Stimulated activated naive B cell treated with anti-CD40 and anti-IgM and Interleukin-4, amounts not matched to agents 10 μg/mL and 1 μg/mL and 100 μg/mL, for 72 hours (primary cell): ENCODE measurements at regions not wholly inside any gene's neighbourhood (a gene's known extent, or its start where the extent isn't known, plus 50 kb on each side); places are given as distances from the start of the nearest gene placed in this dataset.

Source experiments
- ATAC-seq, 2 donors: fragments of 150-1000 bp; cut with Tn5 transposase; replicated peaks; 2 replicates each; pipeline ENCODE4 v1.10.0; 2021; ENCODE audit warnings: moderate library complexity in 1 of 2
- DNase-seq: peaks from one replicate; pipeline ENCODE4 v3.0.0; 2021
- H3K27ac Mint-ChIP-seq: one replicate; pipeline ENCODE4 v1.8.0; 2022; ENCODE audit warnings: mild to moderate bottlenecking, mixed read lengths
- H3K27me3 Mint-ChIP-seq, 2 donors: one replicate each; pipeline ENCODE4 v1.8.0; 2022; ENCODE audit warnings: mixed read lengths in 2 of 2
- H3K36me3 Mint-ChIP-seq, 2 donors: one replicate each; pipeline ENCODE4 v1.8.0; 2022; ENCODE audit warnings: mixed read lengths in 2 of 2, mild to moderate bottlenecking in 1 of 2
- H3K4me1 Mint-ChIP-seq, 2 donors: one replicate each; pipeline ENCODE4 v1.8.0; 2022; ENCODE audit warnings: mixed read lengths in 2 of 2, mild to moderate bottlenecking in 1 of 2
- H3K4me3 Mint-ChIP-seq, 2 donors: one replicate each; pipeline ENCODE4 v1.8.0; 2022; ENCODE audit warnings: mild to moderate bottlenecking in 2 of 2, mixed read lengths in 2 of 2, moderate library complexity in 1 of 2
- H3K9me3 Mint-ChIP-seq, 2 donors: one replicate each; pipeline ENCODE4 v1.8.0; 2022; ENCODE audit warnings: mixed read lengths in 2 of 2, mild to moderate bottlenecking in 1 of 2

DNA sequence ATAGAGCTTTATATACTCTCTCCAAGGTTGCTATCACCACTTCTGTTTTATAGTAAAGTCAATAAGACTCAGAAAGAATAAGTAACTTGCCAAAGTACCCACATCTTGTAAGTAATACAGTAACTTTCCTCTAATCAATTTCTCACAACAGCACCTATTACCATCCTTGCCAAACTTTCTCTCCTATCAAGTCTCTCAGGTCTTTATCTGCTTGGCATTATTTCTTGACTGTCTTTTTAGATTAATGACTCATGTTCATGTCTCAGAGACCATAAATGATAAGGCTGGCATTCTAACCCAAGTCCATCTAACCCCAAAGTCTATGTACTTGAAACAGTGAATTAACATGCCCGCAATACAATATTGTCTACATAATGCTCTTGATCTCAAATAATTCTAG lies 618.0 kb upstream of the ZEB2 start:
- no peaks in the 10 kb centered on the region for H3K9me3 Mint-ChIP-seq
- no peak overlapping the region for H3K27ac Mint-ChIP-seq
- no peaks in the 10 kb centered on the region for H3K27me3 Mint-ChIP-seq
- ATAC-seq (no peak), DNase-seq (no peak)
- H3K4me1 Mint-ChIP-seq, result no peaks in the 10 kb centered on the region
- H3K36me3 Mint-ChIP-seq, result no peaks in the 10 kb centered on the region
- H3K4me3 Mint-ChIP-seq, result no peak overlapping the region

- no peak for DNase-seq
- Mint-ChIP-seq H3K27ac (no peak overlapping the region), H3K9me3 (no peaks in the 10 kb centered on the region), H3K36me3 (no peaks in the 10 kb centered on the region), H3K4me1 (no peaks in the 10 kb centered on the region), H3K27me3 (no peaks in the 10 kb centered on the region), H3K4me3 (no peak overlapping the region)
- no peak for ATAC-seq
These were observed 617.3 kb upstream of the ZEB2 start for GRCh38 chr2:145137211-145137610.

- H3K9me3 Mint-ChIP-seq, result no peaks in the 10 kb centered on the region
- H3K36me3 Mint-ChIP-seq, result no peaks in the 10 kb centered on the region
- ATAC-seq (no peak), DNase-seq (no peak)
- no peaks in the 10 kb centered on the region for H3K4me1 Mint-ChIP-seq
- H3K27ac Mint-ChIP-seq, result no peak overlapping the region
- no peaks in the 10 kb centered on the region for H3K27me3 Mint-ChIP-seq
- no peak overlapping the region for H3K4me3 Mint-ChIP-seq
These were observed 616.8 kb upstream of the ZEB2 start for GRCh38 chr2:145136702-145137101.

DNA sequence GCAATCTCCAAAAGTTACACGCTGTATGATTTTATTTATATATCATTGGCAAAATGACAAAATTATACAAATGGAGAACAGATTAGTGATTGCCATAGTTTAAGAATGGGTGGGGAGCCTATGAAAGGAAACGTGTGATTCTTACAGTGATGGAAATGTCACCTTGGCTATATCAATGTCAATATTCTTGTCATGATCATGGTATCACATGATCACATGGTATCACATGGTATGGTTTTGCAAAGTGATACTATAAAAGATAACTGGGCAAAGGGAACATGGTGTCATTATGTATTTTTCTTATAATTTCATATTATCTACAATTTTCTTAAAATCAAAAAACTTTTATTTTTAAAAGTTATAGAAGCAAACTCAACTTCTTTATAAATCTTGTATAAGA lies 606.2 kb upstream of the ZEB2 start:
- H3K36me3 Mint-ChIP-seq, result peaks cover 0 to 1% of the 10 kb centered on the region in 2 donors
- no peaks in the 10 kb centered on the region for H3K4me1 Mint-ChIP-seq
- no peak overlapping the region for H3K4me3 Mint-ChIP-seq
- ATAC-seq (no peak), DNase-seq (no peak)
- H3K9me3 Mint-ChIP-seq, result no peaks in the 10 kb centered on the region
- no peaks in the 10 kb centered on the region for H3K27me3 Mint-ChIP-seq
- H3K27ac Mint-ChIP-seq, result no peak overlapping the region

GRCh38 chr2:145124085-145124484 lies 604.2 kb upstream of the ZEB2 start:
- Mint-ChIP-seq H3K4me3 (no peak overlapping the region), H3K27ac (no peak overlapping the region), H3K27me3 (no peaks in the 10 kb centered on the region), H3K4me1 (peaks cover 5 to 8% of the 10 kb centered on the region in 2 donors), H3K36me3 (peaks cover under 1% of the 10 kb centered on the region in 2 donors), H3K9me3 (peaks cover 0 to under 1% of the 10 kb centered on the region in 2 donors)
- DNase-seq (no peak), ATAC-seq (no peak)

DNA sequence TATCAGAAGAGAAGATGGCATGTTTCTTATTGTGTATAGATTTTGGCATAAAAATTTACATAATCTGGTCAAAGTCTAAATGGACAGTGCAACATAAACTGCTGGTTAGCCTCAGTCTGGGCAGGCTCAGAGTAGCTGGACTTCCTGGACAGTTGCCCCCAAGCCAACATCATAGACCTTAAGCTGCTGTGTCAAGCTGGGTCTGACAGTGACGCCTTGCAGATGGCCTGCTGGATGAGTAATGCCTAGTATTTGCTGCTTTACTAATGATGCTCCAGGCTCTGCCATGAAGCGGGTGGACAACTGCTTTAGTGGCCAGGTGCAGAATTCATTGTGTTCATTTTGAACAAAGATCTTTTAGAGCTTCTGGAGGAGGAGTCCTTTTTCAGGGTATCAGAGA lies 603.7 kb upstream of the ZEB2 start:
- Mint-ChIP-seq H3K4me1 (peaks cover 9 to 13% of the 10 kb centered on the region in 2 donors), H3K4me3 (no peak overlapping the region), H3K36me3 (peaks cover 2 to 3% of the 10 kb centered on the region in 2 donors), H3K27me3 (no peaks in the 10 kb centered on the region), H3K9me3 (peaks cover 0 to 4% of the 10 kb centered on the region in 2 donors), H3K27ac (no peak overlapping the region)
- no peak for DNase-seq
- ATAC-seq, result no peak

DNA sequence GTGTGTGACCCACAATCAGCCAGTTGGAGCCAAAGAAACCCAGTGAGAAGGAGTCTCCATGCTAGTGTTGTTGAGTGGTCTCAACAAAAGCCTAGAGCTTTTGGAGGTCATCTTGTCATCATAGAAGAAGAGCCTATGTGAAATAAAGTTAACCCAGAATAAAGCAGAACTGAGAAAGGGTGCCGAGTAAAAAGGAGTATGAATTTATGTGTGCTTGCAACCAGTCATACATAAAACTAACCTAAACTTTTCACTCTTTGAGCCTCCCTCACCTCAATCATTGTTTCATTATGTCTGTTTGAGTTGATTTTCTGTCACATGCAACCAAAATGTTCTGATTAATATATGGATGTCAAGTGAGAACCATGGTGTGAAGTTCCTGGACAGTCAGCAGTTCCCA lies 599.3 kb upstream of the ZEB2 start:
- DNase-seq (peak; percentile 32), ATAC-seq (peak; percentile 97)
- Mint-ChIP-seq H3K27me3 (no peaks in the 10 kb centered on the region), H3K4me3 (peak overlapping the region; percentile 51 to 66), H3K27ac (peak overlapping the region; percentile 82), H3K36me3 (peaks cover 2 to 3% of the 10 kb centered on the region in 2 donors), H3K9me3 (peaks cover 4 to 7% of the 10 kb centered on the region in 2 donors), H3K4me1 (peaks cover 10 to 21% of the 10 kb centered on the region in 2 donors)

DNA sequence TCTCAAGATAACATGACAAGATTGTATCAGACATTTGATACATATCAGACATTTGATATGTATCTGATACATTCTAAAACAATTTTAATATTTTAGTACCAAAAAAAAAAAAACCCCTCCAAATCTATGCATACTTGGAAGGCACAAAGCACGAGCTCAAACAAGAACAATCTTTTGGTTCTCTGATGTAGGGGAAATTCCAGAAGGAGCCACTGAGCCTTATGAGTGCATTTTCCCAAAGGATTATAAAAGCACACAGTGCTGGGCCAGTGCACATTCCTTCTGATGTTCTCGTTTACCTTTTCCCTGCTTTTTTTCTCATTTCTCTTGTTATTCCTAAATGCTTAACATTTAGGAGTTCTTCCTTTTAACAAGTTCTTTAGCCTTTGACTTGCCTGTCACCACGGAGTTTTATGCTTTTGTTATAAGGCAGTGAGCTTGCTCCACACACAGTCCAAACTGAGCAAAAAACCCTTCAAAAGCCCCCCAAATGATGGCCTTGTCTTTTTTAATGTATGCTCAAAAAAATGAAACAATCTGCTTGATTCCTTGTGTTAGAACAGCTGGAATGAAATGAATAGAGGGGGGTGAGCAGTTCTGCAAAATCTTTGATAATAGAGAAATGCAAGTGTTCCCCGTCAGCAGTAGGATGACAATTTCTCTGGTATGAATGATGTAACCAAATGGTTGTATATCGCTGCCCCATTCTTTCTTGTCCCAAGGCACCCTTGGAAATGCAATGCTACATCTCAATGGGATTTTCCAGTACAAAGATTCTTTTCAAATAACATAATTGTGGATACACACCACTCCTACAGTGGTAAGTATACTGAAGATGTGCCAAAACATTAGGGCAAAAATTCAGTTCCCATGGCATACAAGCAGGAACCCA lies 597.2 kb upstream of the ZEB2 start:
- Mint-ChIP-seq H3K27me3 (no peaks in the 10 kb centered on the region), H3K27ac (no peak overlapping the region), H3K4me1 (peaks cover 10 to 21% of the 10 kb centered on the region in 2 donors), H3K36me3 (peaks cover 2 to 3% of the 10 kb centered on the region in 2 donors), H3K4me3 (no peak overlapping the region), H3K9me3 (peaks cover 4 to 7% of the 10 kb centered on the region in 2 donors)
- ATAC-seq (no peak), DNase-seq (no peak)

GRCh38 chr2:145116056-145116455 lies 596.1 kb upstream of the ZEB2 start:
- H3K9me3 Mint-ChIP-seq, result peaks cover 8 to 10% of the 10 kb centered on the region in 2 donors
- H3K27ac Mint-ChIP-seq, result no peak overlapping the region
- peaks cover 10 to 21% of the 10 kb centered on the region in 2 donors for H3K4me1 Mint-ChIP-seq
- no peaks in the 10 kb centered on the region for H3K27me3 Mint-ChIP-seq
- ATAC-seq (no peak), DNase-seq (no peak)
- peaks cover 2 to 3% of the 10 kb centered on the region in 2 donors for H3K36me3 Mint-ChIP-seq
- no peak overlapping the region for H3K4me3 Mint-ChIP-seq

GRCh38 chr2:145114726-145115125 lies 594.8 kb upstream of the ZEB2 start:
- DNase-seq (no peak), ATAC-seq (no peak)
- no peak overlapping the region for H3K27ac Mint-ChIP-seq
- H3K36me3 Mint-ChIP-seq, result peaks cover 2 to 3% of the 10 kb centered on the region in 2 donors
- no peak overlapping the region for H3K4me3 Mint-ChIP-seq
- H3K4me1 Mint-ChIP-seq, result peaks cover 10 to 19% of the 10 kb centered on the region in 2 donors
- H3K9me3 Mint-ChIP-seq, result peaks cover 8 to 10% of the 10 kb centered on the region in 2 donors
- no peaks in the 10 kb centered on the region for H3K27me3 Mint-ChIP-seq

DNA sequence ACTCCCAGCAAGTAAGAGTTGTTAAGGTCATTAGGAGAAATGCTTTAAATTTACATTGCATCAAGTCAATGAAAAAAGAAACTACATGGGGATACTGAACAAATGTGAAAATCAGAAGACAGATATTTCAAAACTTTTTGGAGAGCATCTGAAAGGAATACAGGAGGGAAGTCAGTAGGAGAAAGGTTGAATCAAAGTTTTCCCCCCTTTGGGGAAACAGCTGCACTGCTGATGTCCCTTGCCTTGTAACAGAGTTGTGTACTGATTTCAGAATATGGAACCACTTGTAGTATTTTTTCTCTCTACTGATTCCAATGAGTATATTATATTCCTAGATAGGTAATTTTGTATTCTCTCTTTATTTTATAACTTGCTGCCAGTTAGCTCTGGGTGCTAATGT lies 592.5 kb upstream of the ZEB2 start:
- no peak for DNase-seq
- no peaks in the 10 kb centered on the region for H3K4me1 Mint-ChIP-seq
- no peaks in the 10 kb centered on the region for H3K27me3 Mint-ChIP-seq
- no peak overlapping the region for H3K4me3 Mint-ChIP-seq
- H3K36me3 Mint-ChIP-seq, result no peaks in the 10 kb centered on the region
- no peak overlapping the region for H3K27ac Mint-ChIP-seq
- ATAC-seq, result no peak
- peaks cover 3 to 4% of the 10 kb centered on the region in 2 donors for H3K9me3 Mint-ChIP-seq

DNA sequence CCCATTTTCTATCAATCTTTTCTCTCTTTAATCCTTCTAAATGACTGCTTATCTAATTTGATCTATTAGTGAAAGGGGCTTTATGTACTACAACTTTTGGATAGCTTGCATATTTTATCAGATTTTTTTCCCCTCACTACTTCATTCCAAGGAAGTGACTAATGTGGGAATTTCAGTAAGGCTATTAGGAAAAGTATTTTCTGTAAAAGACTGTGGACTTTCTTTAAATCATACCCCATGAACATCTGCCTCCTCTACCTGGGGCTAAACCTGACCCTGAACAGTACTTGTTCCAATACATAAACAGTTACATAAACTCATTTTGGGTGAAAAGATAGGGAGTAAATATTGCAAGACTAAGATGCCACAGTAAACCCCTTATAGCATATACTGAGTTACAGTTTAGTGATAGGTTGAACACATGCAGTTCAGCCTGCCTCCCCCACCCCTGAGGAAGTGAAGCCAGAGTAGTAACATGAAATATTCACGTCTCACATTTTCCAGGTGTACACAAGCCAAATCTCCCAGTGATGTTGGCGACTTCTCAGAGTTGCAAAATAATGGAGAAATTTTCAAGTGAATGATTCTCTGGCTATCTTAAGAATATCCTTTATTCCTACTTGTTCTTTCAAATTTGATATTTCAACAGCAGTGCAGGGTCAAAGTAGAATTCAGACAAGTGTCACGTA lies 590.9 kb upstream of the ZEB2 start:
- H3K4me3 Mint-ChIP-seq, result no peak overlapping the region
- DNase-seq, result no peak
- ATAC-seq, result no peak
- no peak overlapping the region for H3K27ac Mint-ChIP-seq
- H3K9me3 Mint-ChIP-seq, result peaks cover 3 to 4% of the 10 kb centered on the region in 2 donors
- H3K36me3 Mint-ChIP-seq, result no peaks in the 10 kb centered on the region
- no peaks in the 10 kb centered on the region for H3K4me1 Mint-ChIP-seq
- H3K27me3 Mint-ChIP-seq, result no peaks in the 10 kb centered on the region

GRCh38 chr2:145108959-145109710 lies 589.2 kb upstream of the ZEB2 start:
- Mint-ChIP-seq H3K4me1 (no peaks in the 10 kb centered on the region), H3K36me3 (no peaks in the 10 kb centered on the region), H3K27ac (no peak overlapping the region), H3K27me3 (no peaks in the 10 kb centered on the region), H3K9me3 (peaks cover 3 to 4% of the 10 kb centered on the region in 2 donors), H3K4me3 (no peak overlapping the region)
- DNase-seq, result no peak
- no peak for ATAC-seq

DNA sequence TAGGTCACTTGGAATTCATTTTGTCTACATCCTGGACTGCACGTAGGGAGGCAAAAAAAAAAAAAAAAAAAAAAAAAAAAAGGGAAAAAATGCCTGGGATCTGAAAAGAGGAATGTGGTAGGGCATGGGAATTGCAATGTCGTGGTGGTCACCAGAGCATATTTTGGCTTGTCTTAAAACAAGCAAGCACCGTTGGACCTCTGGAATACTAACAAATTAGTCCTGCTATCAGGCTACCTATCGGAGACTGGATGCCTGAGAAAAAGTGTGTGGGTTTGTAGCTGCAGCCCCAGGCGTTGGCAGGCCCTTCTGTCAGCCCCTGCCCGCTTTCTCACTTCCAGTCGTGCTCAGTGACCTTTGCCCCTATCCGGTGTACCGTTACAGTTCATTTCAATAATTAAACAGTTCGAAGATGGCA lies 588.5 kb upstream of the ZEB2 start:
- Mint-ChIP-seq H3K4me1 (no peaks in the 10 kb centered on the region), H3K27me3 (no peaks in the 10 kb centered on the region), H3K27ac (no peak overlapping the region), H3K4me3 (no peak overlapping the region), H3K9me3 (peaks cover 3 to 4% of the 10 kb centered on the region in 2 donors), H3K36me3 (no peaks in the 10 kb centered on the region)
- DNase-seq (no peak), ATAC-seq (no peak)
